ENCODE measurements at regions not wholly inside any gene's neighbourhood (a gene's known extent, or its start where the extent isn't known, plus 50 kb on each side); places are given as distances from the start of the nearest gene placed in this dataset.

DNA sequence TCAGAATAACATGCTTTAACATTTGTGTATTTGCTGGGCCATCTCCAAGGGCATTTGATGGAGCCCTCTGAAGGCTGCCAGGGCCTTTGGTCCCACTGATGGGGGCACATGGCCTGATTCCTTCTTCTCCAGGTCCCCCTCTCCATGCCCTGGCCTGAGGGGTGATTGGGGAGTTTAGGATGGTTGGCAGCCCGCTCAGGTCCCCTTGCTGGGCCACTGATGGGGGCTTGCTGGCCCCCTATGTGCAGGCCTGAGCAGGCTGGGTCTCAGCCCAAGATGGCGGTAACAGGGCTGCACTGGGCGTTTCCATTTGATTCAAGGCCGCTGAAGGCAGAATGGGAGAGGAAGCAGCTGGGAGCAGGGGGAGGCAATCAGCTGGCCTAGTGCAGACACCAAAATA lies 113.7 kb upstream of the NECTIN1 start:
- TF ChIP-seq, protein P1, sequence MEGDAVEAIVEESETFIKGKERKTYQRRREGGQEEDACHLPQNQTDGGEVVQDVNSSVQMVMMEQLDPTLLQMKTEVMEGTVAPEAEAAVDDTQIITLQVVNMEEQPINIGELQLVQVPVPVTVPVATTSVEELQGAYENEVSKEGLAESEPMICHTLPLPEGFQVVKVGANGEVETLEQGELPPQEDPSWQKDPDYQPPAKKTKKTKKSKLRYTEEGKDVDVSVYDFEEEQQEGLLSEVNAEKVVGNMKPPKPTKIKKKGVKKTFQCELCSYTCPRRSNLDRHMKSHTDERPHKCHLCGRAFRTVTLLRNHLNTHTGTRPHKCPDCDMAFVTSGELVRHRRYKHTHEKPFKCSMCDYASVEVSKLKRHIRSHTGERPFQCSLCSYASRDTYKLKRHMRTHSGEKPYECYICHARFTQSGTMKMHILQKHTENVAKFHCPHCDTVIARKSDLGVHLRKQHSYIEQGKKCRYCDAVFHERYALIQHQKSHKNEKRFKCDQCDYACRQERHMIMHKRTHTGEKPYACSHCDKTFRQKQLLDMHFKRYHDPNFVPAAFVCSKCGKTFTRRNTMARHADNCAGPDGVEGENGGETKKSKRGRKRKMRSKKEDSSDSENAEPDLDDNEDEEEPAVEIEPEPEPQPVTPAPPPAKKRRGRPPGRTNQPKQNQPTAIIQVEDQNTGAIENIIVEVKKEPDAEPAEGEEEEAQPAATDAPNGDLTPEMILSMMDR (IDR thresholded peaks at IDR 0.05): no peak
- ATAC-seq (no peak), DNase-seq (no peak)
- Mint-ChIP-seq H3K36me3 (no peaks in the 10 kb centered on the region), H3K4me1 (no peaks in the 10 kb centered on the region), H3K27ac (no peak overlapping the region), H3K4me3 (no peak overlapping the region), H3K27me3 (ENCODE audit: low read depth in 2 of 2) (peaks cover 14 to 31% of the 10 kb centered on the region in 2 donors), H3K9me3 (no peaks in the 10 kb centered on the region)
- WGBS (ENCODE audit: insufficient coverage): 75% methylated on average over 4 of the region's 4 CpGs
- peaks cover 7% of the 10 kb centered on the region for H3K9me3 ChIP-seq (ENCODE audit: control insufficient read depth, insufficient read depth, low read length)
- no peaks in the 10 kb centered on the region for H3K4me1 ChIP-seq (ENCODE audit: control insufficient read depth, insufficient read depth, low read length)
- H3K36me3 ChIP-seq (ENCODE audit: control insufficient read depth, insufficient read depth, low read length): no peaks in the 10 kb centered on the region
- H3K27me3 ChIP-seq (ENCODE audit: control insufficient read depth, insufficient read depth, low read length): no peaks in the 10 kb centered on the region
- no peak overlapping the region for H3K4me3 ChIP-seq (ENCODE audit: low read length)
- no peak overlapping the region for H3K27ac ChIP-seq (ENCODE audit: low read length)
- intact Hi-C loops (cut with micrococcal nuclease): no loop called here

DNA sequence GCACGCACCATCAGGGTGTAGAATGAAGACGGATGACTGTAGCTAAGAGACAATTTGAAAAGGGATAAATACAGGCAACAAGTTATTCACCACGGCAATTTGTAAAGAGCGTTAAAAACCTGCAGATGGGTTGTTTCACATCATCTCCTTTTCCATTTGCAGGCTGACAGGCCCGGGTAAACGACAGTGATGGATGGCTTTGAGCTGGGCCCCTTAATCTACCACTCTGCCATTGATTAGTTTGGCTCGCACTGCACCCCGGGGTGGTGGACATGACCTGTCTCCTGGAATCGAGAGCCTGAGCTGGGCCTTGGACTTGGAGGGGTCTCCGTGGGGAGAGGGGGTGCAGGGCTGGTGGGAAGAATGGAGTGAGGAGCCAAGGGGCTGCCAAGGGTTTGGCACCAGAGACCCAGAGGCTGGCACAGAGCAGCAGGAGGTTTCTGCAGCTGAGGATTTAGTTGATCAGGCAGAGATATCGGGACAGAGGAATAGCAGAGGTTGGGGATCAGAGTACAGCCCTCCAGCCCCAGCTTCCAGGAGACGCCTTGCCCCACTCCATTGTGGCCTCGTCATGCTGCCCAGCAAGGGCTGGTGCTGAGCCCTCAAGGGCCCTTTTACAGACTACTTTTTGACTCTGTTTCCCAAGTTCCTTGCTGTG lies 110.6 kb upstream of the NECTIN1 start:
- H3K27me3 Mint-ChIP-seq (ENCODE audit: low read depth in 2 of 2): peaks cover 32 to 56% of the 10 kb centered on the region in 2 donors
- no peak overlapping the region for H3K4me3 ChIP-seq (ENCODE audit: low read length)
- WGBS (ENCODE audit: insufficient coverage): 49% methylated on average over 13 of the region's 13 CpGs
- H3K36me3 Mint-ChIP-seq: no peaks in the 10 kb centered on the region
- H3K9me3 Mint-ChIP-seq: no peaks in the 10 kb centered on the region
- H3K27ac Mint-ChIP-seq: no peak overlapping the region
- H3K36me3 ChIP-seq (ENCODE audit: control insufficient read depth, insufficient read depth, low read length): no peaks in the 10 kb centered on the region
- H3K4me3 Mint-ChIP-seq: no peak overlapping the region
- intact Hi-C loops (cut with micrococcal nuclease): no loop called here
- H3K9me3 ChIP-seq (ENCODE audit: control insufficient read depth, insufficient read depth, low read length): no peaks in the 10 kb centered on the region
- TF ChIP-seq, protein P1 (IDR thresholded peaks at IDR 0.05): no peak
- no peaks in the 10 kb centered on the region for H3K4me1 ChIP-seq (ENCODE audit: control insufficient read depth, insufficient read depth, low read length)
- ATAC-seq (no peak), DNase-seq (no peak)
- H3K27ac ChIP-seq (ENCODE audit: low read length): no peak overlapping the region
- H3K4me1 Mint-ChIP-seq: no peaks in the 10 kb centered on the region
- H3K27me3 ChIP-seq (ENCODE audit: control insufficient read depth, insufficient read depth, low read length): no peaks in the 10 kb centered on the region

DNA sequence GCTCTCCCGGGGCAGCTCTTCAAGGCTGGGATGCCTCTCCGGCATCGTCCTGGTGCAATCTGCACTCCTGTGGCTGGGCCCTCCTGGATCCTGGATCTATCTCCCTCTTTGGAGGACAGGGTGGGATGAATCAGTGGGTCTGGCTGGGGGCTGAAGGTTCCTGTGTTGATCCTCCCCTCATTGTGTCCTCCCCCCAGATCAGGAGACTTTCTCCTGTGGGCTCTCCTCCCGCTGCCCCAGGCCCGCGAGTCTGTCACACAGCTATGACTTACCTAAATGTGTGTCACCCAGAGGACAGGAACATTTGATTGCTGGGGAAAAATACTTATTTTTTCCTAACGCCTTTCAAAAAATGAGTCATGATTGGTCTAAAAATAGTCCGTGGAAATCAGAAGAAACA lies 106.8 kb upstream of the NECTIN1 start:
- intact Hi-C loops (cut with micrococcal nuclease): no loop called here
- no peaks in the 10 kb centered on the region for H3K27me3 ChIP-seq (ENCODE audit: control insufficient read depth, insufficient read depth, low read length)
- Mint-ChIP-seq H3K36me3 (no peaks in the 10 kb centered on the region), H3K9me3 (no peaks in the 10 kb centered on the region), H3K4me1 (no peaks in the 10 kb centered on the region), H3K27ac (no peak overlapping the region), H3K27me3 (ENCODE audit: low read depth in 2 of 2) (peaks cover 47 to 63% of the 10 kb centered on the region in 2 donors), H3K4me3 (no peak overlapping the region)
- ATAC-seq (no peak), DNase-seq (no peak)
- WGBS (ENCODE audit: insufficient coverage): 80% methylated on average over 5 of the region's 8 CpGs
- TF ChIP-seq, protein P1 (IDR thresholded peaks at IDR 0.05): no peak
- H3K36me3 ChIP-seq (ENCODE audit: control insufficient read depth, insufficient read depth, low read length): no peaks in the 10 kb centered on the region
- no peak overlapping the region for H3K27ac ChIP-seq (ENCODE audit: low read length)
- H3K4me3 ChIP-seq (ENCODE audit: low read length): no peak overlapping the region
- H3K9me3 ChIP-seq (ENCODE audit: control insufficient read depth, insufficient read depth, low read length): no peaks in the 10 kb centered on the region
- no peaks in the 10 kb centered on the region for H3K4me1 ChIP-seq (ENCODE audit: control insufficient read depth, insufficient read depth, low read length)
